GM18520 (cell line): ENCODE measurements at regions not wholly inside any gene's neighbourhood (a gene's known extent, or its start where the extent isn't known, plus 50 kb on each side); places are given as distances from the start of the nearest gene placed in this dataset.
A peak's percentile ranks its signal among the peaks of the same experiment; 100 is the strongest.
"Not testable (repeated sequence)": the region's sequence is repeated elsewhere in the genome, so short reads cannot be mapped to it uniquely, and the experiment has no call there.

Experiments
- ATAC-seq: cut with Tn5 transposase; IDR thresholded peaks from one replicate; pipeline ENCODE4 v1.9.1; 2021; ENCODE audit not compliant: unreplicated experiment

- ATAC-seq, result no peak
Observed at GRCh38 chr7:87007038-87007437, 52.4 kb downstream of the ELAPOR2 start.

GRCh38 chr7:87004956-87005355 is 54.5 kb downstream of the ELAPOR2 start:
- ATAC-seq, result no peak

GRCh38 chr7:87003872-87004798 is 55.3 kb downstream of the ELAPOR2 start:
- ATAC-seq, result no peak

- no peak for ATAC-seq
Observed at GRCh38 chr7:87001214-87001613, 58.2 kb downstream of the ELAPOR2 start.

GRCh38 chr7:87000344-87000743 is 59.1 kb downstream of the ELAPOR2 start:
- no peak for ATAC-seq

GRCh38 chr7:86999750-87000149 is 59.7 kb downstream of the ELAPOR2 start:
- ATAC-seq, result no peak

- ATAC-seq, result no peak
Observed at GRCh38 chr7:86995814-86996213, 63.6 kb downstream of the ELAPOR2 start.

- no peak for ATAC-seq
Observed at GRCh38 chr7:86995052-86995725, 64.3 kb downstream of the ELAPOR2 start.

- ATAC-seq, result peak; percentile 18
Observed at GRCh38 chr7:86991771-86992191, 67.7 kb downstream of the ELAPOR2 start.

GRCh38 chr7:86991093-86991769 is 68.2 kb downstream of the ELAPOR2 start:
- ATAC-seq, result peak; percentile 58

- ATAC-seq, result no peak
Observed at GRCh38 chr7:86989407-86989806, 70.0 kb downstream of the ELAPOR2 start.

- ATAC-seq, result not testable (repeated sequence)
Observed at GRCh38 chr7:86987834-86988233, 71.6 kb downstream of the ELAPOR2 start.

- not testable (repeated sequence) for ATAC-seq
Observed at GRCh38 chr7:86987358-86987757, 72.1 kb downstream of the ELAPOR2 start.

GRCh38 chr7:86985342-86985741 is 74.1 kb downstream of the ELAPOR2 start:
- ATAC-seq, result not testable (repeated sequence)

GRCh38 chr7:86983654-86984053 is 75.8 kb downstream of the ELAPOR2 start:
- ATAC-seq, result not testable (repeated sequence)

- ATAC-seq, result not testable (repeated sequence)
Observed at GRCh38 chr7:86981937-86982336, 77.5 kb downstream of the ELAPOR2 start.

GRCh38 chr7:86981127-86981526 is 78.3 kb downstream of the ELAPOR2 start:
- ATAC-seq, result no peak

GRCh38 chr7:86980223-86980622 is 79.2 kb downstream of the ELAPOR2 start:
- ATAC-seq, result no peak

GRCh38 chr7:86978808-86979506 is 80.5 kb downstream of the ELAPOR2 start:
- peak; percentile 98 for ATAC-seq

GRCh38 chr7:86976958-86977357 is 82.5 kb downstream of the ELAPOR2 start:
- no peak for ATAC-seq

- ATAC-seq, result no peak
Observed at GRCh38 chr7:86975914-86976313, 83.5 kb downstream of the ELAPOR2 start.
